GM18909 (cell line): ENCODE measurements at regions not wholly inside any gene's neighbourhood (a gene's known extent, or its start where the extent isn't known, plus 50 kb on each side); places are given as distances from the start of the nearest gene placed in this dataset.

ENCODE experiments used
- ATAC-seq: cut with Tn5 transposase; IDR thresholded peaks from one replicate; pipeline ENCODE4 v1.9.1; 2021; ENCODE audit warnings: mild to moderate bottlenecking; ENCODE audit not compliant: unreplicated experiment, poor library complexity

GRCh38 chr11:26131406-26131805 lies 200.5 kb upstream of the ANO3 start:
- no peak for ATAC-seq

GRCh38 chr11:26134053-26134452 lies 197.9 kb upstream of the ANO3 start:
- ATAC-seq: no peak

- ATAC-seq: peak; percentile 72
Measured at GRCh38 chr11:26134481-26135355, 197.2 kb upstream of the ANO3 start.

- ATAC-seq: no peak
Measured at GRCh38 chr11:26137651-26138050, 194.3 kb upstream of the ANO3 start.

GRCh38 chr11:26142891-26143290 lies 189.0 kb upstream of the ANO3 start:
- no peak for ATAC-seq

- no peak for ATAC-seq
Measured at GRCh38 chr11:26143566-26144290, 188.2 kb upstream of the ANO3 start.

- ATAC-seq: no peak
Measured at GRCh38 chr11:26144291-26144690, 187.6 kb upstream of the ANO3 start.

GRCh38 chr11:26144911-26145310 lies 187.0 kb upstream of the ANO3 start:
- no peak for ATAC-seq

GRCh38 chr11:26149585-26149984 lies 182.3 kb upstream of the ANO3 start:
- no peak for ATAC-seq

- ATAC-seq: no peak
Measured at GRCh38 chr11:26150031-26150430, 181.9 kb upstream of the ANO3 start.

- no peak for ATAC-seq
Measured at GRCh38 chr11:26158251-26158650, 173.7 kb upstream of the ANO3 start.

GRCh38 chr11:26162291-26162690 lies 169.6 kb upstream of the ANO3 start:
- no peak for ATAC-seq

- ATAC-seq: no peak
Measured at GRCh38 chr11:26186389-26186788, 145.5 kb upstream of the ANO3 start.

GRCh38 chr11:26187639-26188038 lies 144.3 kb upstream of the ANO3 start:
- ATAC-seq: no peak

- ATAC-seq: no peak
Measured at GRCh38 chr11:26188554-26188953, 143.4 kb upstream of the ANO3 start.

- peak; percentile 57 for ATAC-seq
Measured at GRCh38 chr11:26191193-26191592, 140.7 kb upstream of the ANO3 start.

GRCh38 chr11:26193694-26194365 lies 138.1 kb upstream of the ANO3 start:
- no peak for ATAC-seq

- ATAC-seq: no peak
Measured at GRCh38 chr11:26194881-26195280, 137.0 kb upstream of the ANO3 start.

- no peak for ATAC-seq
Measured at GRCh38 chr11:26198532-26199096, 133.3 kb upstream of the ANO3 start.

GRCh38 chr11:26199331-26200095 lies 132.4 kb upstream of the ANO3 start:
- ATAC-seq: no peak
